CD8-positive, alpha-beta memory T cell (primary cell): ENCODE measurements at regions not wholly inside any gene's neighbourhood (a gene's known extent, or its start where the extent isn't known, plus 50 kb on each side); places are given as distances from the start of the nearest gene placed in this dataset.

Source experiments
- CTCF ChIA-PET: fragments of 350-600 bp; sonication (Branson Sonifier 250); formaldehyde crosslinking; loops from one replicate; lab custom pipeline; 2021; ENCODE audit warnings: antibody characterized with exemption; lab: Charles Lee
- POLR2A ChIA-PET: fragments of 350-600 bp; sonication (Branson Sonifier 250); formaldehyde crosslinking; loops from one replicate; lab custom pipeline; 2021; ENCODE audit warnings: antibody characterized with exemption; lab: Charles Lee
- DNase-seq, 5 donors: peaks; one replicate each; pipeline versions ENCODE4 v3.0.0 to v3.0.0-alpha.2; 2020 to 2022; ENCODE audit warnings: mixed read lengths in 1 of 5
- H3K27ac ChIP-seq: one replicate; pipeline ENCODE4 v1.7.0; 2013; ENCODE audit warnings: low read depth, mild to moderate bottlenecking, low read length, moderate library complexity
- H3K27me3 ChIP-seq: 2 replicates; pipeline ENCODE4 v1.7.0; 2013; ENCODE audit warnings: low read length, mild to moderate bottlenecking; ENCODE audit not compliant: insufficient read depth, poor library complexity, severe bottlenecking
- H3K36me3 ChIP-seq: 2 replicates; pipeline ENCODE4 v1.7.0; 2013; ENCODE audit warnings: mild to moderate bottlenecking, low read length, moderate library complexity; ENCODE audit not compliant: insufficient read depth
- H3K4me1 ChIP-seq: 2 replicates; pipeline ENCODE4 v1.7.0; 2013; ENCODE audit warnings: mild to moderate bottlenecking, low read length, moderate library complexity; ENCODE audit not compliant: insufficient read depth
- H3K4me3 ChIP-seq: 2 replicates; pipeline ENCODE4 v1.7.0; 2013; ENCODE audit warnings: mild to moderate bottlenecking, low read length
- H3K9me3 ChIP-seq: 2 replicates; pipeline ENCODE4 v1.7.0; 2013; ENCODE audit warnings: mild to moderate bottlenecking, low read length
- H3K27ac Mint-ChIP-seq, 8 donors: one replicate each; pipeline ENCODE4 v1.8.0; 2020 to 2021; ENCODE audit warnings: mixed read lengths in 8 of 8, mild to moderate bottlenecking in 6 of 8, inconsistent platforms in 3 of 8, moderate library complexity in 3 of 8
- H3K27me3 Mint-ChIP-seq, 2 donors: one replicate each; pipeline ENCODE4 v1.8.0; 2020 to 2021; ENCODE audit warnings: mixed read lengths in 2 of 2, mild to moderate bottlenecking in 1 of 2, moderate library complexity in 1 of 2
- H3K36me3 Mint-ChIP-seq, 3 donors: one replicate each; pipeline ENCODE4 v1.8.0; 2020 to 2021; ENCODE audit warnings: mixed read lengths in 3 of 3, inconsistent platforms in 1 of 3, mild to moderate bottlenecking in 1 of 3
- H3K4me1 Mint-ChIP-seq, 3 donors: one replicate each; pipeline ENCODE4 v1.8.0; 2020 to 2021; ENCODE audit warnings: mixed read lengths in 3 of 3, inconsistent platforms in 1 of 3, mild to moderate bottlenecking in 1 of 3
- H3K4me3 Mint-ChIP-seq, 7 donors: one replicate each; pipeline ENCODE4 v1.8.0; 2020 to 2021; ENCODE audit warnings: mixed read lengths in 7 of 7, mild to moderate bottlenecking in 6 of 7, moderate library complexity in 4 of 7, inconsistent platforms in 2 of 7
- H3K9me3 Mint-ChIP-seq, 5 donors: one replicate each; pipeline ENCODE4 v1.8.0; 2020 to 2022; ENCODE audit warnings: mixed read lengths in 5 of 5, mild to moderate bottlenecking in 3 of 5, moderate library complexity in 2 of 5, inconsistent platforms in 1 of 5

- peaks cover 0 to 2% (median 0%) of the 10 kb centered on the region in 5 donors for H3K9me3 Mint-ChIP-seq
- H3K27me3 ChIP-seq, result no peaks in the 10 kb centered on the region
- no peak overlapping the region for H3K27ac ChIP-seq
- H3K27me3 Mint-ChIP-seq, result peaks cover 0 to 14% of the 10 kb centered on the region in 2 donors
- H3K4me3 ChIP-seq, result no peak overlapping the region
- DNase-seq, result no peak
- no peaks in the 10 kb centered on the region for H3K4me1 Mint-ChIP-seq
- H3K4me3 Mint-ChIP-seq, result no peak overlapping the region
- H3K36me3 ChIP-seq, result no peaks in the 10 kb centered on the region
- no peaks in the 10 kb centered on the region for H3K9me3 ChIP-seq
- no peaks in the 10 kb centered on the region for H3K4me1 ChIP-seq
- no peak overlapping the region for H3K27ac Mint-ChIP-seq
- POLR2A ChIA-PET, result no interaction called here
- CTCF ChIA-PET, result no interaction called here
- H3K36me3 Mint-ChIP-seq, result no peaks in the 10 kb centered on the region
Observed at GRCh38 chr15:62726461-62726860, 316.1 kb upstream of the TPM1 start.

GRCh38 chr15:62727501-62727900 lies 315.0 kb upstream of the TPM1 start:
- Histone ChIP-seq H3K9me3 (no peaks in the 10 kb centered on the region), H3K27me3 (no peaks in the 10 kb centered on the region), H3K4me3 (no peak overlapping the region), H3K27ac (no peak overlapping the region), H3K4me1 (no peaks in the 10 kb centered on the region), H3K36me3 (no peaks in the 10 kb centered on the region)
- Mint-ChIP-seq H3K9me3 (peaks cover 0 to 2% (median 0%) of the 10 kb centered on the region in 5 donors), H3K27ac (no peak overlapping the region), H3K27me3 (peaks cover 0 to 19% of the 10 kb centered on the region in 2 donors), H3K36me3 (no peaks in the 10 kb centered on the region), H3K4me3 (no peak overlapping the region), H3K4me1 (no peaks in the 10 kb centered on the region)
- no peak for DNase-seq
- ChIA-PET CTCF (no interaction called here), POLR2A (no interaction called here)

- peaks cover 0 to 39% of the 10 kb centered on the region in 2 donors for H3K27me3 Mint-ChIP-seq
- no peaks in the 10 kb centered on the region for H3K9me3 ChIP-seq
- H3K4me3 ChIP-seq, result no peak overlapping the region
- H3K27me3 ChIP-seq, result no peaks in the 10 kb centered on the region
- no peak overlapping the region for H3K27ac ChIP-seq
- ChIA-PET CTCF (no interaction called here), POLR2A (no interaction called here)
- DNase-seq, result no peak
- H3K4me3 Mint-ChIP-seq, result no peak overlapping the region
- H3K36me3 ChIP-seq, result no peaks in the 10 kb centered on the region
- H3K4me1 Mint-ChIP-seq, result no peaks in the 10 kb centered on the region
- no peaks in the 10 kb centered on the region for H3K36me3 Mint-ChIP-seq
- no peak overlapping the region for H3K27ac Mint-ChIP-seq
- H3K4me1 ChIP-seq, result no peaks in the 10 kb centered on the region
- peaks cover 0 to 3% (median 2%) of the 10 kb centered on the region in 5 donors for H3K9me3 Mint-ChIP-seq
Observed at GRCh38 chr15:62730825-62731224, 311.7 kb upstream of the TPM1 start.

GRCh38 chr15:62732078-62732477 lies 310.5 kb upstream of the TPM1 start:
- POLR2A ChIA-PET, result no interaction called here
- no peaks in the 10 kb centered on the region for H3K36me3 ChIP-seq
- Mint-ChIP-seq H3K36me3 (no peaks in the 10 kb centered on the region), H3K4me1 (no peaks in the 10 kb centered on the region), H3K4me3 (no peak overlapping the region), H3K27me3 (peaks cover 0 to 39% of the 10 kb centered on the region in 2 donors), H3K9me3 (peaks cover 0 to 3% (median 2%) of the 10 kb centered on the region in 5 donors), H3K27ac (no peak overlapping the region)
- no peaks in the 10 kb centered on the region for H3K9me3 ChIP-seq
- H3K4me1 ChIP-seq, result no peaks in the 10 kb centered on the region
- H3K4me3 ChIP-seq, result no peak overlapping the region
- DNase-seq, result no peak
- no peaks in the 10 kb centered on the region for H3K27me3 ChIP-seq
- H3K27ac ChIP-seq, result no peak overlapping the region
- CTCF ChIA-PET, result interaction anchor here (1.0 kb wide), 1 partner anchor 10 kb away, joined by 3 read pairs; no protein-coding TSS in a partner anchor

GRCh38 chr15:62734706-62735105 lies 307.8 kb upstream of the TPM1 start:
- Histone ChIP-seq H3K9me3 (no peaks in the 10 kb centered on the region), H3K36me3 (no peaks in the 10 kb centered on the region), H3K27me3 (no peaks in the 10 kb centered on the region), H3K27ac (no peak overlapping the region), H3K4me3 (no peak overlapping the region), H3K4me1 (no peaks in the 10 kb centered on the region)
- ChIA-PET CTCF (interaction anchor here (1.0 to 1.3 kb wide), 2 partner anchors 8 to 12 kb away, joined by 3 read pairs; no protein-coding TSS in a partner anchor), POLR2A (no interaction called here)
- Mint-ChIP-seq H3K9me3 (peaks cover 0 to 3% (median 2%) of the 10 kb centered on the region in 5 donors), H3K36me3 (no peaks in the 10 kb centered on the region), H3K27ac (no peak overlapping the region), H3K4me1 (no peaks in the 10 kb centered on the region), H3K27me3 (peaks cover 0 to 39% of the 10 kb centered on the region in 2 donors), H3K4me3 (no peak overlapping the region)
- DNase-seq, result no peak

GRCh38 chr15:62736756-62737155 lies 305.8 kb upstream of the TPM1 start:
- no peaks in the 10 kb centered on the region for H3K9me3 ChIP-seq
- H3K4me1 ChIP-seq, result no peaks in the 10 kb centered on the region
- H3K36me3 ChIP-seq, result no peaks in the 10 kb centered on the region
- DNase-seq, result no peak
- Mint-ChIP-seq H3K36me3 (no peaks in the 10 kb centered on the region), H3K4me1 (no peaks in the 10 kb centered on the region), H3K27ac (no peak overlapping the region), H3K9me3 (peaks cover 0 to 3% (median 0%) of the 10 kb centered on the region in 5 donors), H3K27me3 (peaks cover 0 to 28% of the 10 kb centered on the region in 2 donors), H3K4me3 (no peak overlapping the region)
- H3K4me3 ChIP-seq, result no peak overlapping the region
- no peak overlapping the region for H3K27ac ChIP-seq
- CTCF ChIA-PET, result no interaction called here
- POLR2A ChIA-PET, result interaction anchor here (0.7 kb wide), 1 partner anchor 23 kb away, joined by 3 read pairs; no protein-coding TSS in a partner anchor
- H3K27me3 ChIP-seq, result no peaks in the 10 kb centered on the region

- Mint-ChIP-seq H3K4me1 (peaks cover 0 to 5% (median 4%) of the 10 kb centered on the region in 3 donors), H3K27ac (no peak overlapping the region), H3K27me3 (peaks cover 0 to 22% of the 10 kb centered on the region in 2 donors), H3K4me3 (no peak overlapping the region), H3K36me3 (no peaks in the 10 kb centered on the region), H3K9me3 (peaks cover 0 to 3% (median 0%) of the 10 kb centered on the region in 5 donors)
- Histone ChIP-seq H3K27me3 (no peaks in the 10 kb centered on the region), H3K27ac (no peak overlapping the region), H3K4me1 (no peaks in the 10 kb centered on the region), H3K4me3 (no peak overlapping the region), H3K9me3 (no peaks in the 10 kb centered on the region), H3K36me3 (no peaks in the 10 kb centered on the region)
- ChIA-PET CTCF (no interaction called here), POLR2A (no interaction called here)
- no peak for DNase-seq
Observed at GRCh38 chr15:62737551-62737950, 305.0 kb upstream of the TPM1 start.

- no peak for DNase-seq
- no peak overlapping the region for H3K4me3 ChIP-seq
- peaks cover 0 to 8% (median 4%) of the 10 kb centered on the region in 3 donors for H3K4me1 Mint-ChIP-seq
- peaks cover 1 to 13% of the 10 kb centered on the region in 2 donors for H3K27me3 Mint-ChIP-seq
- POLR2A ChIA-PET, result no interaction called here
- CTCF ChIA-PET, result interaction anchor here (1.2 kb wide), 1 partner anchor 9 kb away, joined by 3 read pairs; no protein-coding TSS in a partner anchor
- H3K27ac Mint-ChIP-seq, result peak overlapping the region in 1 of 8 donors; percentile 37
- peaks cover 0 to 3% (median 0%) of the 10 kb centered on the region in 5 donors for H3K9me3 Mint-ChIP-seq
- no peaks in the 10 kb centered on the region for H3K36me3 Mint-ChIP-seq
- no peaks in the 10 kb centered on the region for H3K9me3 ChIP-seq
- H3K4me1 ChIP-seq, result no peaks in the 10 kb centered on the region
- H3K27ac ChIP-seq, result no peak overlapping the region
- no peaks in the 10 kb centered on the region for H3K36me3 ChIP-seq
- H3K4me3 Mint-ChIP-seq, result no peak overlapping the region
- no peaks in the 10 kb centered on the region for H3K27me3 ChIP-seq
Observed at GRCh38 chr15:62739082-62739481, 303.5 kb upstream of the TPM1 start.
